NOMO-1 (cell line): ENCODE measurements at regions not wholly inside any gene's neighbourhood (a gene's known extent, or its start where the extent isn't known, plus 50 kb on each side); places are given as distances from the start of the nearest gene placed in this dataset.

Experiments used
- DNase-seq, 2 experiments: peaks; one replicate each; lab custom pipeline; 2025; ENCODE audit not compliant: unreplicated experiment in 2 of 2; lab: John Stamatoyannopoulos, UW

GRCh38 chr3:87359025-87359424 lies 82.6 kb upstream of the POU1F1 start:
- no peak for DNase-seq

- DNase-seq = no peak
These were observed 81.7 kb upstream of the POU1F1 start for GRCh38 chr3:87358066-87358465.

- no peak for DNase-seq
These were observed 78.0 kb upstream of the POU1F1 start for GRCh38 chr3:87354398-87354797.

- no peak for DNase-seq
These were observed 75.6 kb upstream of the POU1F1 start for GRCh38 chr3:87351937-87352336.

GRCh38 chr3:87350367-87351199 lies 74.2 kb upstream of the POU1F1 start:
- peak; percentile 8 to 64 for DNase-seq

- DNase-seq = no peak
These were observed 73.4 kb upstream of the POU1F1 start for GRCh38 chr3:87349833-87350232.

- DNase-seq = no peak
These were observed 60.4 kb upstream of the POU1F1 start for GRCh38 chr3:87336761-87337160.

GRCh38 chr3:87335931-87336330 lies 59.5 kb upstream of the POU1F1 start:
- no peak for DNase-seq

- no peak for DNase-seq
These were observed 57.1 kb upstream of the POU1F1 start for GRCh38 chr3:87333393-87333892.

- DNase-seq = no peak
These were observed 56.4 kb upstream of the POU1F1 start for GRCh38 chr3:87332789-87333188.

GRCh38 chr3:87329065-87329464 lies 52.7 kb upstream of the POU1F1 start:
- DNase-seq = no peak
